Fibroblast of peridontal ligament (primary cell): ENCODE measurements at regions not wholly inside any gene's neighbourhood (a gene's known extent, or its start where the extent isn't known, plus 50 kb on each side); places are given as distances from the start of the nearest gene placed in this dataset.
A peak's percentile ranks its signal among the peaks of the same experiment; 100 is the strongest.

Experiments used
- DNase-seq: peaks from one replicate; pipeline ENCODE4 v3.0.0-alpha.2; 2010; ENCODE audit errors: extremely low read depth

DNA sequence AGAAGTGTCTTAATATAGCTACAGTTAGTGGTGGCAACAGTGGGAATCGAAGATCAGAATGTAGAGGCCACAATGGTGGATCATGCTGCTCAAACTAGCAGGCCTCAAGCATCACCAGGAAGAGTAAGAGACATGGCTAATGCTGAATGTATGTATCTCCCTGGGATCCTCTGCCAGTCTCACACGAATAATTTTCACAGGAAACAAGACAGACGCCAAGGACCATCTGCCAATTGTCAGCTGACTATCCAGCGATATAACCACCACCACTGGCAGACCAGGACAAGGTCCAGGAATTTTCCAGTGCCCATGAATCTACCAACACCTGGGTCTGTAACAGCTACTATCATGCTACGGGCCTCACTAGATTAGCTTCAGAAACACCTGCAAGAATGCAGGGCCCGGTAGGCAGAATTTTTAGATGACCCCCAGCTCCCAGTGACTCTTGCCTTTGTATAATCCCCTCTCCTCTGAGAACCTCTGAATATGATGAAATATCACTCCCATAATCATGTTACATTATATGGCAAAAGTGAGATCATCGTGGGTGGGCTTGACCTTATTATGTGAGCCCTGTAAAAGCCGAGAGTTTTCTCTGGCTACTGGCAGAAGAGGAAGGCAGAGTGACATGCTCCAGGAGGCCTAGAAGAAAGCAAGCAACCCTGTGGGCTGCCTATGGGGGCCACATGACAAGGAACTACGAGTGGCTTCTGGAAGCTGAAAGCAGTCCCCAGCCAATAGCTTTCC, 429.8 kb downstream of the BCOR start:
- no peak for DNase-seq

GRCh38 chrX:39669668-39670067, 428.1 kb downstream of the BCOR start:
- no peak for DNase-seq

DNA sequence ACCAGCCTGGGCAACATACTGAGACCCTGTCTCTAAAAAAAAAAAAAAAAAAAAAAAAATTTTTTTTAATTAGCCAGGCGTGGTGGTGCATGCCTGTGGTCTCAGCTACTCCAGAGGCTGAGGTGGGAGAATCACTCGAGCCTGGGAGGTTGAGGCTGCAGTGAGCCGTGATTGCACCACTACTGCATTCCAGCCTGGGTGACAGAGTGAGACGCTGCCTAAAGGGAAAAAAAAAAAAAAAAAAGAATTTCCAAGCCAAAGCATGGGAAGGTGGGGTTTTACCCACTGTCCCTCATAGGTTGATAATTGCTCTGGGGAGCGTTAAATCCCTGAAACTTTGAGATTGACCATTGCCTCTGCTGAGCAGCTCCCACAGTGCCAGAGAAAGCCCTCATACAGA, 427.5 kb downstream of the BCOR start:
- no peak for DNase-seq

DNA sequence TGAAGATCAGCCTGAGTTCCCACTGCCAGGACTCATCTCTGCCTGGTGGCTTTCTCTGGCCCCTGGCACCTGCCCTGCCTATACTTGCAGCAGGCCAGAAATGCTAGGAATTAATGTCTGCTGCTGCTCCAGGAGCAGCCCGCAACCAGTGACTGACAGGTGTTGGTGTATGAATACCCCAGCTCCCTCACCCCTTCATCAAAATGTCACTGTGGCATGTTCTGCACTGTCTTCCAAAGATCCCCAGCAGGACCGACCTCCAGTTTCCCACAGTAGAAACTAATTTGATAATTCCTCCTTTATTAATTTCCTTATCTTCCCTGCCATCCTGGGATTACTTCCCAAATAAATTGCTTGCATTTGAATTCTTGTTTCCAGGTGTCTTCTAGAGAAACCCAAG, 425.4 kb downstream of the BCOR start:
- no peak for DNase-seq

DNA sequence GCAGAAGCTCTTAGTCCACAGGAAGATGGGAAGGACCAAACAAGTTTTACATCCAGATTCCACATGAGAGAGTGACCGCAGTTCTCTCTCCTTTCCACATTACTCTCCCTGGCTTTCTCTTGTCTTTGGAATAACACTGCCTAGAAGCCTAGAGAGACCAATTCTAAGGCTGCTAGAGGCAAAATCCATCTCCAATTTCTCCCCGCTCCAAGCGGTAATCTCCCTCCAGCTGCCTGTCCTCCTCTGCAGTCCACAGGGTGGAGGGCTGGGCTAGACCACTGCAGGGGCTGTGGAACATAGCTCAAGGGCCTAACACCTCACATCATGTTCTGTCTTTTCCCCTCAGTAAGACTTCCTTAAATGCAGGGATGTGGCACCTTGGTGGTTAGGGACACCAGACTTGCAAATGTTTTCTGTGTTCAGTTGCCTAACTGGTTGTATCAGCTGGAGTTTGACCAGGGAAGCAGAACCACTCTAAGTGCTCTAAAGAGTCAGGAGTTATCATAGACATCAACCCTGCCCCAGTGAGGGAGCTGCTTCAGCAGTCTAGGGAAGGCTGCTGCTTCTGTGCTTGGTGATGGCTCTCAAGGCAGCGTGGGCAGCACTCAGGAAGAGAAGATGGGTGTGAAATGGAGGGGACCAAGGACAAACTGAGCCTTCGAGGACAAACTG, 423.1 kb downstream of the BCOR start:
- DNase-seq, result no peak

- no peak for DNase-seq
These were observed 422.6 kb downstream of the BCOR start for GRCh38 chrX:39675162-39675553.

DNA sequence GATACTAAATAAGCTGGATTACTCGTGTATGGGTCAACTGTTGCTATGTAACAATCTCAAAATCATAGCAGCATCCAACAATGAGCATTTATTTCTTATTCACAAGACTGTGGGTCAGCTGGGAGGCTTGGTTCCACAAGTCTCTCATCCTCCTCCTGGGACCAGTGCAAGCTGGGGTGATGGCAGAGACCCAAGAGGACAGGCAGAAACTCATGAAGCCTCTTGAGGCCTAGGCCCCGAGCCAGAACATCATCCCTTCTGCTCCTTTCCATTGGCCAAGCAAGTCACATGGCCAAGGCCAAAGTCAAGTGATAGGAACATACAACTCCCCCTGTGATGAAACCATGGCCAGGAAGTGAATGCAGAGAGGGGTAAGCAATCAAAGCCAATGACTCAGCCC, 422.1 kb downstream of the BCOR start:
- peak; percentile 2 for DNase-seq

GRCh38 chrX:39676434-39676833, 421.3 kb downstream of the BCOR start:
- DNase-seq, result no peak

DNA sequence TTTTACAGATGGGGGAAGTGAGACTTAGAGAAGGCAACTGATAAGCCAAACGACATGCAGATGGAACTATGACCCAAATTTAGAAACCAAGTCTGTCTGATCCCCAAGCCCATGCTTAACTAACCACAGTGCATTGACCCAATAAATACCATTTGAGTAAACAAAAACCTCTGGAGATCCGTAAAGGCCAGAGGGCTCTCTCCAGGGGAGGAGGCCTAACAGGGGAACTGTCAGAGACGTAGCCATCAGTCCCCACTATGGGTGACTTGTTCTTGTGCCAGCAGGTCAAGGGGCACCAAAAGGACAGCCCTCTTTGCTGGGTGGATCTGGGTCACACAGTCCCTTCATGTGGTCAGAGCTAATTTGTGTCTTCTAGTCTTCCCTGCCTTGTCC, 420.2 kb downstream of the BCOR start:
- no peak for DNase-seq

- no peak for DNase-seq
These were observed 419.6 kb downstream of the BCOR start for GRCh38 chrX:39677978-39678791.

- no peak for DNase-seq
These were observed 418.8 kb downstream of the BCOR start for GRCh38 chrX:39678914-39679313.

DNA sequence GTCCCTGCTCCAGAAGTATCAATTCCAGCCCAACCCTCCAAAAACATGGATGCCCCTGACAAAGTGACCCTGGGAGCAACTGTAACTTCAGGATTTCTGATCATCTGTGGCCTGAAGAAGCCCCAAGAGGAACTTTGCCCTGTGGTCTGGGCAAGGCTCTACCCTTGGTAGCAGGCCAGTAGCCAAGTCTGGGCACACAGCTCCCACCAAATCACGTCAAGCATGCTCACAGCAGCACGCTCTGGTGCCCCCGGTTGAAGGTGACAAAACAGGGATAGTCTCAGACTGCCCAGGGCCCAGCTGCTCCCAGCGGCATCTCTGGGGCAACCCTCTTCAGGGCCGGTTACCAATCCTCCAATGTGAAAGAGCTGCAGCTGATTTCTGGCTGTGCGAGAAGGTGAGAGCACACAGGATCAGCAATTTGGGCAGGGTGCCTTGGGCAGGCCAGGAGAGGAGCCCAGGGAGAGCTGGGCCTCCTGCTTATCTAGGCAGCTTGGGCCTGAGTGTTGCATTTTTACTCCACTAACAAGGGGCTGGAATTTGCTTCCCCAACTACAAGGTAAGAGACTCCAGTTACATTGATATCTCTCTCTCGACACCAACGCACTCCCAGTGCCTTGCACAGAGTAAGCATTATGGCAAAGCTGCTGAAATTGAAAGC, 418.1 kb downstream of the BCOR start:
- no peak for DNase-seq

DNA sequence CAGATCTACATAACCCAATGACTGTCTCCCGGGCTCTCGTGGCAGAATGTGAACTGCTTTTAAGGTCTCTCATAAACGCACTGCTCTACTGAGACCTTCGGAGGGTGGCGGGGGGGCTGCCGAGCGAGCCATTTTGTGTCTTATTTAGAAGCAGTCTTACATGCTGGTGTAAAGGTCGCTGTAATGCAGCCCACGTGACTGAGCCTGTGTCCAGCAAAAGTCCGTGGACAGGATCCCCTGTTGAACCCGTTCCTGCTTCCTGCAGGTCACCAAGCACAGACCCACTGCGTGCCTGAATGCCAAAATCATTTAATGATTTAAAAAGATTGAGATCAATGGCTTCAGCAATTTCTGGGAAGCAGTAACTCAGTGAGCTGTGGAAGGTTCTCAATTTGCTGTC, 415.9 kb downstream of the BCOR start:
- DNase-seq, result no peak

DNA sequence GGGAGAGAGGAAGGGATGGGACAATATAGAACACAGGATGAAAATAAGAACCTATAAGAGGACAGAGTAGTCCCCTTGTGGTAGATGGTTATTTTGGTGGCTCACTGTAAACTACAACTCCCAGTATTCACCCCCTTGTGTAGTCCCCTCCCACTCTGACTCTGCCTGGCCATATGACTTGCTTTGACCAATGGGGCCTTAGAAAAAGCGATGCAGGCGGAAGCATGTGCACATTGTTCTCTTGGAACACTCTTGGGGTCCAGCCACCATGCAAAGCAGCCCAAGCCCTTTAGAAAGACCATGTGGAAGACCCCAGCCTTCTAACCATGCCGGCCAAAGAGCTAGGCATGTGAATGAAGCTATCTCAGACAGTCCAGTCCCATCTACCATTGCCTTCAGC, 415.0 kb downstream of the BCOR start:
- no peak for DNase-seq

- DNase-seq, result no peak
These were observed 409.6 kb downstream of the BCOR start for GRCh38 chrX:39688219-39688575.

DNA sequence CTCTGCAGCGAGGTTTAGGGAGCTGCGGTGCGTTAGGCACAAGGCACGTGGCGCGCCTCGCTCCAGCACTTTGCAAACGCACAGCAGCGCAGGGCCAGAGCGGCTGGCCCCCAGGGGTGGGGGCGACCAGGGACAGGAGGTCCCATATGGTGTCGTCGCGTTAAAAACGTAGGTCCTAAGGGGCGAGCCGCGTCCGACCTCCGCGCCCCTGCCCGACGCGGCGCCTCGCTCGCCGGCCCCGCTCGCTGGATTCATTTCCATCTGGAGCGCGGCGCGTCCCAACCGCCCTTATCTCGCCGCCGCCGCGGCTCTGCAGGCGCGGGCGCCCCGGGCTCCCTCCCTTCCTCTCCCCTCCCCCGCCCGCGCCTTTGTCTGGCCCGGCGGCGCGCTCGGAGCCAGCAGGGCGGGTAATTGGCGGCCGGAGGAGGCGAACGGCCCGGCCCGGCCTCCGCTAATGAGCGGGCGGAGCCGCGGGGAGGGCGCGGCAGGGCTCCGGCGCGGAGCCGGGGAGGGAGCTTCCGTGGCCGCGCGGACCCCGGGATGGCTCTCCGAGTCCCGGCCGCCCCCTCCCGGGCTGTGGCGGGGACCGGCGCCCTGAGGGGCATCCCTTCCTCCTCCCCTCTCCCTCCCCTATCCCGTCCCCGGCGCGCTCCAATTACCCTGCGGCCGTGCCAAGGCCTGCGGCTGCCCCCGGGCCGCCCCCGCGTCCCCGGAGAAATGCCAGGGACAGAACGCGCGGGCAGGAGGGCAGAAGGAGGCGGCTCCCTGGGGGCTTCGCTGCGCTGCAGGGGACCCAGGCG, 409.0 kb downstream of the BCOR start:
- peak; percentile 7 for DNase-seq

- no peak for DNase-seq
These were observed 408.2 kb downstream of the BCOR start for GRCh38 chrX:39689376-39690104.

DNA sequence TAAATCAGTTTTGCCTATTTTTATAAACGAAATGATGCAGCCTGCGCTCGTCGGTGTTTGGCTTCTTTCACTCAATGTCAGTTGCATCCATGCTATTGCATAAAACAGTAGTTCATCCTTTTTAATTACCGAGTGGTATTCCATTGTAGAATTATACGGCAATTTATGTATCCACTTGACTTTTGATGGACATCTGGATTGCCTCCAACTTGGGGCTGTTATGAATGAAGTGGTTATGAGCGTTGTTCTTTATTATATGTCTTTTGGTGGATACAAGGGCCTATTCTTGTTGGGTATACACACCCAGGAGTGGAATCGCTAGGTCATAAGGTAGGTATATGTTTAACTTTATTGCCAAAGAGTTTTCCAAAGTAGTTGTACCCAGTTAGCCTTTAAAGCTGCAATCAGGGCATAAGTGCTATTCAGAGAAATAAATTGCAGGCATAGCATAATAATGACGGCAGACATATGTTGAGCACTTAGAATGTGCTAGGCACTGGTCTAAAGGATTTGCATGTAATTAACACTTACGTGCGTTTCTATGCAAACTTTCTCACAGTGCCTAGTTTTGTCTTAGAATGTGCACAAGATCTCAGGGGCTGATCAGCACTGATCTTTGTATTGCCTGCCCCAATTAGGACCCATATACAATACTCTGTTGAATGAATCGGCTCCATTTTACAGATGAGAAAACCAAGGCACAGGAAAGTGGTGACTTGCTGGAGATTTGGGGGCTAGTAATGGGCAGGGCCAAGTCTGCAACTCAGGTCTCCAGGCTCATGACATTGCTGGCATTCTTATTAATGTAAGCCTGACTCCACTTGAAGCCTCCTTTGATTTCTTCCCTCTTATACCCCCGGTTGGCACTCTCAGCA, 407.0 kb downstream of the BCOR start:
- DNase-seq, result no peak

- DNase-seq, result no peak
These were observed 406.0 kb downstream of the BCOR start for GRCh38 chrX:39691724-39692123.

- DNase-seq, result no peak
These were observed 405.0 kb downstream of the BCOR start for GRCh38 chrX:39692796-39693195.
